ENCODE measurements at regions not wholly inside any gene's neighbourhood (a gene's known extent, or its start where the extent isn't known, plus 50 kb on each side); places are given as distances from the start of the nearest gene placed in this dataset.

DNA sequence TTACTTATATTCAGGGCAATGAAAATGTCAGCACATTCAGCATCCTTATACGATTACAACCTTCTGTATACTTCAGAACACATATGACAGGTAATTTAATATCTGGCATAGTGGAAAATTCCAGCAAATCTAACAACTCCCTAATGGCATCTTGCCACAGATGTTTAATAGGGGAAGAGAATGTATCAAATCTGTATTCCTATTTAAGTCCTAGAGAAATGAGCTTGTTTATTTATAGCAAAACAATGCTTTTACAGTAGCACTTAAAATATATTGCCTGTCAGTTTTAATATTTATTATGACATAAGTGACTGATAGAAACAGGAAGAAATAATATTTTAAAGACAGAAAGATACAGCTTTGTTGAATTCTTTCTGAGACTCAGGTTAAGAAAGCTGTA, 1101.8 kb upstream of the B3GALT2 start:
- TF ChIP-seq POLR2A (IDR thresholded peaks at IDR 0.05) = no peak
- TF ChIP-seq, protein P1, sequence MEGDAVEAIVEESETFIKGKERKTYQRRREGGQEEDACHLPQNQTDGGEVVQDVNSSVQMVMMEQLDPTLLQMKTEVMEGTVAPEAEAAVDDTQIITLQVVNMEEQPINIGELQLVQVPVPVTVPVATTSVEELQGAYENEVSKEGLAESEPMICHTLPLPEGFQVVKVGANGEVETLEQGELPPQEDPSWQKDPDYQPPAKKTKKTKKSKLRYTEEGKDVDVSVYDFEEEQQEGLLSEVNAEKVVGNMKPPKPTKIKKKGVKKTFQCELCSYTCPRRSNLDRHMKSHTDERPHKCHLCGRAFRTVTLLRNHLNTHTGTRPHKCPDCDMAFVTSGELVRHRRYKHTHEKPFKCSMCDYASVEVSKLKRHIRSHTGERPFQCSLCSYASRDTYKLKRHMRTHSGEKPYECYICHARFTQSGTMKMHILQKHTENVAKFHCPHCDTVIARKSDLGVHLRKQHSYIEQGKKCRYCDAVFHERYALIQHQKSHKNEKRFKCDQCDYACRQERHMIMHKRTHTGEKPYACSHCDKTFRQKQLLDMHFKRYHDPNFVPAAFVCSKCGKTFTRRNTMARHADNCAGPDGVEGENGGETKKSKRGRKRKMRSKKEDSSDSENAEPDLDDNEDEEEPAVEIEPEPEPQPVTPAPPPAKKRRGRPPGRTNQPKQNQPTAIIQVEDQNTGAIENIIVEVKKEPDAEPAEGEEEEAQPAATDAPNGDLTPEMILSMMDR (IDR thresholded peaks at IDR 0.05) = no peak

Measured in heart left ventricle (tissue), 13 donors.